ENCODE measurements at regions not wholly inside any gene's neighbourhood (a gene's known extent, or its start where the extent isn't known, plus 50 kb on each side); places are given as distances from the start of the nearest gene placed in this dataset.

DNA sequence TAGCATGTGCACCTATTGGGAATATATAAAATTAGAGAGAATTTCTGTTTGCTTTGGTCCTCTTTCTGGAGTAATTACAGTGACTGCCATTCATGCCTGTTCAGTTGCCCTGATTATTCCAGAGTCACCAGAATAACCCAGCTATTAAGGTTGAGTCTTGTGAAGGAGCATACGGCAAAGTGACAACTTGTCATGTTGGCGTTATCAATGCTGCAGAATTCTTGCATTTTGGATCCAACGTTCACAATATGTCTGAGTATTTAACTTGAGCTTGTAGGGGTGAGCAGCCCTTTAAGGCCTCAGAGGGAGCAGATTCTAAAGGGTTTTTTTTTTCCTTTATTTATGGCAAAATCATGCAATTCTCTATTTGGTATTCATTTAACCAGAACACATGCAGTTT, 419.4 kb upstream of the MGMT start:
- Histone ChIP-seq H3K9me3 (ENCODE audit: severe bottlenecking) (no peaks in the 10 kb centered on the region), H3K27me3 (ENCODE audit: insufficient read depth, poor library complexity, severe bottlenecking) (no peaks in the 10 kb centered on the region), H3K27ac (ENCODE audit: poor library complexity, severe bottlenecking) (no peak overlapping the region), H3K4me1 (ENCODE audit: insufficient read depth, poor library complexity, severe bottlenecking) (no peaks in the 10 kb centered on the region), H3K36me3 (ENCODE audit: low read depth) (no peaks in the 10 kb centered on the region), H3K4me3 (ENCODE audit: severe bottlenecking) (no peak overlapping the region)
- no peak for ATAC-seq (ENCODE audit: low read depth)
- DNase-seq (ENCODE audit: low spot score): no peak
- TF ChIP-seq, protein P1, sequence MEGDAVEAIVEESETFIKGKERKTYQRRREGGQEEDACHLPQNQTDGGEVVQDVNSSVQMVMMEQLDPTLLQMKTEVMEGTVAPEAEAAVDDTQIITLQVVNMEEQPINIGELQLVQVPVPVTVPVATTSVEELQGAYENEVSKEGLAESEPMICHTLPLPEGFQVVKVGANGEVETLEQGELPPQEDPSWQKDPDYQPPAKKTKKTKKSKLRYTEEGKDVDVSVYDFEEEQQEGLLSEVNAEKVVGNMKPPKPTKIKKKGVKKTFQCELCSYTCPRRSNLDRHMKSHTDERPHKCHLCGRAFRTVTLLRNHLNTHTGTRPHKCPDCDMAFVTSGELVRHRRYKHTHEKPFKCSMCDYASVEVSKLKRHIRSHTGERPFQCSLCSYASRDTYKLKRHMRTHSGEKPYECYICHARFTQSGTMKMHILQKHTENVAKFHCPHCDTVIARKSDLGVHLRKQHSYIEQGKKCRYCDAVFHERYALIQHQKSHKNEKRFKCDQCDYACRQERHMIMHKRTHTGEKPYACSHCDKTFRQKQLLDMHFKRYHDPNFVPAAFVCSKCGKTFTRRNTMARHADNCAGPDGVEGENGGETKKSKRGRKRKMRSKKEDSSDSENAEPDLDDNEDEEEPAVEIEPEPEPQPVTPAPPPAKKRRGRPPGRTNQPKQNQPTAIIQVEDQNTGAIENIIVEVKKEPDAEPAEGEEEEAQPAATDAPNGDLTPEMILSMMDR (IDR thresholded peaks at IDR 0.05; ENCODE audit: poor library complexity, severe bottlenecking): no peak

DNA sequence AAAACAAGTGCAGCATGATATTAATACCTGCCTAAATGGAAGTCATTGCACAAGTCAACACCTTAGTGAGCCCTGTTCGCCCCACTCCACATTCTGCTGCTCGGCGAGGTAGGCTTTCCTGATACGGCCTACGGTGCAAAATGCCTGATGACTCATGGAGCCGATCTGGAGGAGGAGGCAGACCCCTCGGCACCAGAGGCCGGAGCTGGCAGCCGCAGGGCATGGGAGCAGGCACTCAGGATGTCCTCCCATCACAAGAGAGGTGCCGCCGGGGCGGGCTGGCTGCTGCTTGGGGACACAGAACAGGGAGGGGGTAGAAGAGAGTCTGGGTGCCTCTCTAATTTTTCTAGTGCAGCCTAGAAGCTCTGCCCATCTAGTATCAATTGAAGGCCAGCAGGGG, 418.5 kb upstream of the MGMT start:
- DNase-seq (ENCODE audit: low spot score): no peak
- H3K9me3 ChIP-seq (ENCODE audit: severe bottlenecking): no peaks in the 10 kb centered on the region
- TF ChIP-seq, protein P1 (IDR thresholded peaks at IDR 0.05; ENCODE audit: poor library complexity, severe bottlenecking): no peak
- no peaks in the 10 kb centered on the region for H3K4me1 ChIP-seq (ENCODE audit: insufficient read depth, poor library complexity, severe bottlenecking)
- H3K27me3 ChIP-seq (ENCODE audit: insufficient read depth, poor library complexity, severe bottlenecking): no peaks in the 10 kb centered on the region
- no peak overlapping the region for H3K4me3 ChIP-seq (ENCODE audit: severe bottlenecking)
- ATAC-seq (ENCODE audit: low read depth): no peak
- no peak overlapping the region for H3K27ac ChIP-seq (ENCODE audit: poor library complexity, severe bottlenecking)
- H3K36me3 ChIP-seq (ENCODE audit: low read depth): no peaks in the 10 kb centered on the region

DNA sequence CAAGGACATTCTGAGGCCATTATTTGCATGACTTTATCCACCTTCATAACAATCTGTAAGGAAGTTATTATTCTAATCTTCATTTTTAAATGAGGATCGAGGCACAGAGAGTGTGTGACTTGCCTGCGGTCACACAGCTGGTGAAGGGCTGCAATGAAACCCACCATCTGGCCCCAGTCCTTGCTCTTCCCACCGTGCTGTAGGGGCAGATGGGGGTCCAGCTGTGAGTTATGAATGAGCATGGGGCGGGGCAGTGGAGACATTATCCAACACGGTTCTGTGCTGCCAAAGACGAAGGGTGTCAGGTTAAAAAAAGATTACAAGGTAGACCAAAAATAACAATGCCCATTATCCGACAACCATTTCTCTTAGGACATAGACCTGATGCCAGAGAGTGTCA, 417.5 kb upstream of the MGMT start:
- H3K36me3 ChIP-seq (ENCODE audit: low read depth): no peaks in the 10 kb centered on the region

DNA sequence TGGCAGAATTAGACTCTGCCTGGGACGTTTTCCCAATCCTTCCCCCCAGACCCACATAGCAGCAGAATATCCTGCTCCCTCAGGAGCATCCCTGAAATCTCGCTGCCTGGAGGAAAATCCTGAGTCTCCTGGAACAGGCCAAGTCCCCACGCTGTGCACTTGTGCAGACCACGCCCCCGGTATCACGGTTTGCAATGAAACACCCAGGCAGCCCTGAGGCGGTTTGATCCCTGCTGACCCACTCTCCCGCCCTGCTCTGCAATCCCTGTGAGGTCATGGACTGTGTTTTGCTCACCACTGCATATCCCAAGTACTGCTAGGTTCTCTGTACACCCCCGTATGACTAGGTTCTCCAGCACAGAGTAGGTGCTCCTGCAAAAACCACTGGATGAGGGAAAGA, 411.8 kb upstream of the MGMT start:
- no peak for DNase-seq (ENCODE audit: low spot score)
- ATAC-seq (ENCODE audit: low read depth): no peak
- Histone ChIP-seq H3K27ac (ENCODE audit: poor library complexity, severe bottlenecking) (no peak overlapping the region), H3K9me3 (ENCODE audit: severe bottlenecking) (no peaks in the 10 kb centered on the region), H3K27me3 (ENCODE audit: insufficient read depth, poor library complexity, severe bottlenecking) (no peaks in the 10 kb centered on the region), H3K36me3 (ENCODE audit: low read depth) (no peaks in the 10 kb centered on the region), H3K4me1 (ENCODE audit: insufficient read depth, poor library complexity, severe bottlenecking) (no peaks in the 10 kb centered on the region), H3K4me3 (ENCODE audit: severe bottlenecking) (no peak overlapping the region)
- TF ChIP-seq, protein P1 (IDR thresholded peaks at IDR 0.05; ENCODE audit: poor library complexity, severe bottlenecking): no peak

More for the DNA sequence above, 417.5 kb upstream of the MGMT start:
- Histone ChIP-seq H3K4me3 (ENCODE audit: severe bottlenecking) (no peak overlapping the region), H3K4me1 (ENCODE audit: insufficient read depth, poor library complexity, severe bottlenecking) (no peaks in the 10 kb centered on the region), H3K9me3 (ENCODE audit: severe bottlenecking) (no peaks in the 10 kb centered on the region), H3K27ac (ENCODE audit: poor library complexity, severe bottlenecking) (no peak overlapping the region), H3K27me3 (ENCODE audit: insufficient read depth, poor library complexity, severe bottlenecking) (no peaks in the 10 kb centered on the region)
- TF ChIP-seq, protein P1 (IDR thresholded peaks at IDR 0.05; ENCODE audit: poor library complexity, severe bottlenecking): no peak
- no peak for ATAC-seq (ENCODE audit: low read depth)
- no peak for DNase-seq (ENCODE audit: low spot score)

DNA sequence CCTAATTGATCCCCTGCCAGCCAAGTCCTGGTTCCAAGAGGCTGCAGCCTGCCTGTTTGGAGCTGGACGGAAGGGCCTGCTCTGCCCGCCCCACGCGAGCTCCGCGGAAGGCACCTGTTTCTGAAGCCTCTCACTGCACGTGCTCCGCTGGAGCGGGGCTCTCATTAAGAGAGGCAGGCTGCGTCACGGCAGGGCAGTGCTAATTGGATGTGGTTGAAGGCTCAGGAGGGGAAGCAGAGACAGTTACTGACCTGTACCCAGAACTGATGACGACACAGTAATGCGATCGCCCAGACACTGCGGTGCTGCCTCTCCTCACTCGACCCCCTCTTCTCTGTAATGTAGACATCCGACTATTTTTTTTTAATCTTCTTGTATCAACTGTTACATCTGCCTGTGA, 411.1 kb upstream of the MGMT start:
- Histone ChIP-seq H3K27ac (ENCODE audit: poor library complexity, severe bottlenecking) (no peak overlapping the region), H3K4me1 (ENCODE audit: insufficient read depth, poor library complexity, severe bottlenecking) (no peaks in the 10 kb centered on the region), H3K4me3 (ENCODE audit: severe bottlenecking) (no peak overlapping the region), H3K36me3 (ENCODE audit: low read depth) (no peaks in the 10 kb centered on the region), H3K27me3 (ENCODE audit: insufficient read depth, poor library complexity, severe bottlenecking) (no peaks in the 10 kb centered on the region), H3K9me3 (ENCODE audit: severe bottlenecking) (no peaks in the 10 kb centered on the region)
- no peak for ATAC-seq (ENCODE audit: low read depth)
- TF ChIP-seq, protein P1 (IDR thresholded peaks at IDR 0.05; ENCODE audit: poor library complexity, severe bottlenecking): no peak
- no peak for DNase-seq (ENCODE audit: low spot score)

All from RWPE2 (cell line).